NB4 (cell line): ENCODE measurements at regions not wholly inside any gene's neighbourhood (a gene's known extent, or its start where the extent isn't known, plus 50 kb on each side); places are given as distances from the start of the nearest gene placed in this dataset.

Experiments
- MYC ChIP-seq: IDR thresholded peaks from 2 replicates; pipeline ENCODE4 v1.6.1; 2011; ENCODE audit warnings: low read depth, low read length
- POLR2A ChIP-seq: IDR thresholded peaks from 2 replicates; pipeline ENCODE4 v1.6.1; 2011; ENCODE audit warnings: mild to moderate bottlenecking; ENCODE audit not compliant: insufficient read length; ENCODE audit errors: extremely low read depth
- TF ChIP-seq, protein P1 (sequence below): IDR thresholded peaks from one replicate; pipeline ENCODE4 v1.5.1; 2012; ENCODE audit warnings: low read depth, low read length

DNA sequence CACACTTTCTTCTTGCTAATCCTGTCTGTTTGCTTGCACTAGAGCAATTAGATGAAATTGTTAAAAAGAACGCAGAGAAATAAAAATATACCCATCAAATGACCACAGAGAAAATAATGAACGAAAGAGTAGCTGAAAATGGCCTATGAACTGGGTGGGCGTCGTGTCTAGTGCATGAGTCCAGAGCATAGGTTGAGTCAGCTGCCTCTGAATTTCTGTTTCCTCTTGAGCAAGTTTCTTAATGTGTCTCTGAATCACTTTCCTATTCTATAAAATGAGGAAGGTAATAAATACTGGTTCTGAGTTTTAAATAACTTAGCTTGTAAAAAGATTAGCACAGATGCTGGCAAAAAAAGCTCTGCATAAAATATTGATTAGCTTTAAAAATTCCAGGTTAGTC lies 75.0 kb downstream of the POM121L12 start:
- TF ChIP-seq, protein P1, sequence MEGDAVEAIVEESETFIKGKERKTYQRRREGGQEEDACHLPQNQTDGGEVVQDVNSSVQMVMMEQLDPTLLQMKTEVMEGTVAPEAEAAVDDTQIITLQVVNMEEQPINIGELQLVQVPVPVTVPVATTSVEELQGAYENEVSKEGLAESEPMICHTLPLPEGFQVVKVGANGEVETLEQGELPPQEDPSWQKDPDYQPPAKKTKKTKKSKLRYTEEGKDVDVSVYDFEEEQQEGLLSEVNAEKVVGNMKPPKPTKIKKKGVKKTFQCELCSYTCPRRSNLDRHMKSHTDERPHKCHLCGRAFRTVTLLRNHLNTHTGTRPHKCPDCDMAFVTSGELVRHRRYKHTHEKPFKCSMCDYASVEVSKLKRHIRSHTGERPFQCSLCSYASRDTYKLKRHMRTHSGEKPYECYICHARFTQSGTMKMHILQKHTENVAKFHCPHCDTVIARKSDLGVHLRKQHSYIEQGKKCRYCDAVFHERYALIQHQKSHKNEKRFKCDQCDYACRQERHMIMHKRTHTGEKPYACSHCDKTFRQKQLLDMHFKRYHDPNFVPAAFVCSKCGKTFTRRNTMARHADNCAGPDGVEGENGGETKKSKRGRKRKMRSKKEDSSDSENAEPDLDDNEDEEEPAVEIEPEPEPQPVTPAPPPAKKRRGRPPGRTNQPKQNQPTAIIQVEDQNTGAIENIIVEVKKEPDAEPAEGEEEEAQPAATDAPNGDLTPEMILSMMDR: no peak
- TF ChIP-seq POLR2A: no peak
- no peak for TF ChIP-seq MYC
